ENCODE measurements at regions not wholly inside any gene's neighbourhood (a gene's known extent, or its start where the extent isn't known, plus 50 kb on each side); places are given as distances from the start of the nearest gene placed in this dataset.

DNA sequence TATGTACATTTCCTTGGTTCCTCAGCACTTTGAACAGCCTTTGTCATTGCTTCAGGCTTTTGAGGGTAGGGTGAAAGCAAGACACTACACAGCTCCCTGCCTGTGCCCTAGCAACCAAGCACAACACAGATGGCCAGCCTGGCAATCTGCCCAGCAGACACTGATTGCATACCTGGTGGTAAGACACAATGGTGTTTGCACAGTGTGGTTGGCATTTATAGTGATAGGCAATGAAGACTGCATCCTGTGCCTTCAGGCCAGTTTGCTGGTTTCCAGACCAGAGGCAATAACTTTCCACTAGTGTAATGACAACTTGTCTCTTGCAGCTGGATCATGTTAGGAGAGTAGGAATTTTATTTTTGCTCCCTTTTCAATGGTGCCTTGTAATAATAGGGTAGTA, 144.5 kb upstream of the TNC start:
- DNase-seq, result peak; percentile 91

DNA sequence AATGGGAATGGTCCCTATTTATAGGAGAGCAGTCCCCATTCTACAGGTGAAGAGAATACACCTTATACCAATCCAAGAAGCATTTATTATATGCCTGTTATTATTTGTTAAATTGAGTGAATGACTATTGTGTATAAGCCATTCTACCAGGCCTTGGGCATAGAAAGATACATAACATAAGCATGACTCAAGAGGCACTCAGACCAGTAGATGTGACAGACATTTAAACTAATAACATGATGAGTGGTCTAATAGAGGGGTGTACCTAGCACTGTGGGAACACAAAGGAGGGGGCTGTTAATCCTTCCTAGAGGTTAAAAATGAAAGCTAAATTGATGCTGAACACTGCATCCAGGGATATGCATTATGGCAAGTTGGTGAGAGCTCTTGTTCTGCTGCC, 145.0 kb upstream of the TNC start:
- peak; percentile 10 for DNase-seq

DNA sequence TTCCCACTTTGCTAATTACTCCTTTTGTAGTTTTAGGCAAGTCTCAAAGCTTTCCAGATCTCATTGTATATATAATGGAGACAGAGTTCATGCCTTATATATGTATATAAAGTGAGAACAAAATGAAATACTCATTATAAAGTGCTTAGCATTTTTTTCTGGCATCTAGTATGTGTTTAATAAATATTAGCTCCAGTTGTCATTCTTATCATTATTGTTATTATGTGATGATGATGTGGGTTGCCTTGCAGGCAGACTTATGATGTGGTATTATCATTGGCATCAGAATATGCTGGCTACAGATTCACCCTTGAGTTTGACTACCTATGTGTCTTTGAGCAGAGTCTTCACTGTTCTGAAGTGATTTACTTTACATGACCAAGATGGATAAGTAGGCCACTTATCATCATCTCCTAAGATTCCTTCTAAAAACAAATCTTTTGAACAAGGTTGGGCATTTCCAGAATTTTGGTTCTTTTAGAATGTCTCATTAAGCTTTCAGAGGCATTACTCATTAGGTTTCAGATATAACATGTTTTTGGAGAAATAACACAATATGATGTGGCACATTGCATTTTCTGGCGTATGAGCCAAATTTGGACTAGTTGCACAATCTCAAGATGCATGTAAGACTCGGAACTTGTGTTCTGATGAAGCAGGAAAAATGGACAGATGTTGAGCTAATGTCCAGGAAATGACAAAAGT, 145.6 kb upstream of the TNC start:
- no peak for DNase-seq

DNA sequence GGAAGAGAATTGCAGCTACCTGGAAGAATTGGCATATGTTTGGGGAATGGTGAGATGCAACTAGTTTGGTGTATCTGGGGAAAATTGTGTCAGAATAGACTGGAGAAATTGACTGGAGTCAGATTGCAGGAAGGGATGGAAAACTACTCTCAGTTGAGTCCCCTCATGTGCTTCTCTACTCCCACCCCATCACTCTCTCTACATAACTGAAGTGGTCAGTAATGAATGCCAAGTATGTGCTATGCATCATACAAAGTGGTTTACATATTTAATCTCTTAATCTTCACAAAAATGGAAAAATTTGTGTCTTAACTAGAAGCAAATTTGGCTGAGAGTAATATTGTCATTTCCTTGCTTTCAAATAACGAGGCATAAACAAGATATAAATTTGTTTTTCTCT, 146.4 kb upstream of the TNC start:
- no peak for DNase-seq

DNA sequence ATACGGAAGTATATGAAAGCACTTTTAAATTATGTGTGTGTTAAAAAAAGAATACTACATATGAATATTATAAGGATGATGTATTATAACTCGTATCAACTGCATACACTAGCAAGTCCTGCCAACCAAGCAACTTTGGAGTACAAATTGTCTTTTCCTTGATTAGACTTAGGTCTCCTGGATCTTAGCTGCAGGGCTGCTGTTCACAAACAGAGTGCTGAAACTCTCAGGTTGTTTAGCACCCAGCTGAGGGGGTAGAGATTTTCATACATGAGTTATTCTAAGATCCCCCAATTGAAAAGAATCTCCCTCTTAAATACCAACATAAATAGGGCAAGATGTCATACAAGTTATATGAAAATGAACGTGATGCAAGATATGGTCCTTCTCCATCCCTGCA, 149.8 kb upstream of the TNC start:
- DNase-seq, result no peak

DNA sequence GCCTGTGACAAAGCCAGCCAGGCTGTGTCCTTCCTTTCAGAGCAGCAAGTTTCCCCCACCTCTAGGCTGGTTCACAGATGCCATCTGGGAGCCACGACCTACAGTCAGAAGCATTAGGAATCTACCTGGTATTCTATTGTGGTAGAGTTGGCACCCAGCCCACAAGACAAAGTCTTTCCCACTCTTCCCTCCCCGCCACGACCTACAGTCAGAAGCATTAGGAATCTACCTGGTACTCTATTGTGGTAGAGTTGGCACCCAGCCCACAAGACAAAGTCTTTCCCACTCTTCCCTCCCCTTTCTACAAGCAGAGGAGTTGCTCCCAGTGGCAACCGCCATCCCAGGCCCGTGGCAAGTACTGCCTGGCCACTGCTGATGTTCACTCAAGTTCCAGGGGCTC, 157.8 kb upstream of the TNC start:
- DNase-seq, result no peak

DNA sequence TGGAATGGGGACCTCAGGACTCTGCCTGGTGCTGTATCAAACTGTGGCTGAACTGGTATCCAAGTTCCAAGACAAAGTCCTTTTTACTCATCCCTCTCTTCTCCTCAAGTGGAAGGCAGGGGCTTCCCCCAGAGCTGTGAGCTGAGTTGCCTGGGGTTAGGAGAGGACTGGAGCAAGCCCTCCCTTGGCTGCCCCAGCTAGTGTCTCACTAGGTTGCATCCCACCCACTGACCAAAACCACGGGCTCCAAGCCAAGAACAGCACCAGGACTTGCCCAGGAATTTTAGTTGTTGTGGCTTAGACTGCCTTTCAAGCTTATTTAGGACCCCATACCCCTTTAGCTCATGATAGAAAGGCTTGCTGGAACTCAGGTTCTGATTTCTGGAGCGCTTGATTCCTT, 158.7 kb upstream of the TNC start:
- no peak for DNase-seq

DNA sequence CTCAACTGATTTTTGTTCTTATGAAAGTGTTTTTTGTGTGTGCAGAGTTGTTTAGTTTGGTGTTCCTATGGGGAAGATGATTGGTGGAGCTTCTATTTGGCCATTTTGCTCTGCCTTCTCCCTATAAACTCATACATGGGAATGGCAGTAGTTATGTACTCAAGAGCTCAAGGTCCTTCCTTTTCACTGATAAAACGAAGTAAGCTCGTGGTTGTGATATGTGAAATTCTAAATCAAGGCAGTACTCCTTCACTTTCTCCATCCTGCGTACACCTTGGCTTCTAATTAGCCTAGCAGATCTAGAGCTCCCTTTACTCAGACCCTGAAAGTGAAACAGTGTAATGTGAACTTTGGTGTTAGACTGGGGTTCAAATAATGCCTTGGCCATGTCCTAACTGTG, 159.3 kb upstream of the TNC start:
- no peak for DNase-seq

DNA sequence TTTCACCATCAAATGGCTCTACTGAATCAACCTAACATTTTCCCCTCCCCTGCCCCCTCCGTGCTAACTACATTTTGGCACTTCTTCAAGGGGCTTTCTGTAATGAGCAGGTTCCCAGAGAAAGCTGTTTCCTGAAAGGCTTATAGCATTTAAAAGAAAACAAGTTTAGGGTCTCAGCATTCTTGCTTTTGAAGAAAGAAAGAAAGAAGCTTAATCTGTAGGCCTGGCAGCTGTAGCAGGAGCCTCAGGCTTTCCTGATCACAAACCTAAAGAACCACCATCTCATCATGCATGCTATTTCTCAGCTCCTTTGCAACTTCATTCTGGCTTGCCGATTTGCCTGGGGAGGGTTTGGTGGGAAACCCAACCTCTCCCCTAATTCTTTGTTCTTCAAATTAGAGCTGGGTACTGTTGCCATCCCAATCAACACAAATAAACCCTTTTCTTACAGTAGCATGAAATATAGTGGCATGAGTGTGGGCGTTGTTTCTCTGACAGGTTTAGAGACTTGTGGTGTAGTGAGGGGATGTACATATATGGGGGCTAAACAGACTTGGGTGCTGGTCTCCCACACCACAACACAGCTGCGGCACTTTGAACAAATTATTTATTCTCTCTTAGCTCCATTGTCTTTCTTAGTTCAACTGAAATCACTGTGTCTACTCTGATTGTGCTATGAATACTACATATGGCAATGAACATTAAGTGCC, 160.5 kb upstream of the TNC start:
- DNase-seq, result no peak

DNA sequence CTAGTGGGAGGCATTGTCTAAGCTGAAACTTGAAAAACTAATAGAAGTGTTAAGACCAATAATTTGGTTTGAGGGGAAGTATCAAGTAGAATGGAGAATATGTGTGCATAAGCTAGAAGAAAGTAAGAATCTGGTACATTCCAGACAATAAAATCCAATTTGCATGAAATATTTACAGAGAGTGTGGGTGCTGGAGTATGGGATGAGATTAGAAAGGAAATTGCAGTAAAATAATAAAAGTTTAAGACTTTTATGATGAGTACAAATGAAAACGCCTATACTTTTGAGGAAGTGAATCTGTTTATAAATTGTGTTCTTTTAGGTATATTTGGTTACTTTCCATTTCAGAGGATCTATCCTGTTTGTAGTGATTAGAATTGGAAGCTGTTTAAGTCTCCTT, 165.4 kb upstream of the TNC start:
- no peak for DNase-seq

DNA sequence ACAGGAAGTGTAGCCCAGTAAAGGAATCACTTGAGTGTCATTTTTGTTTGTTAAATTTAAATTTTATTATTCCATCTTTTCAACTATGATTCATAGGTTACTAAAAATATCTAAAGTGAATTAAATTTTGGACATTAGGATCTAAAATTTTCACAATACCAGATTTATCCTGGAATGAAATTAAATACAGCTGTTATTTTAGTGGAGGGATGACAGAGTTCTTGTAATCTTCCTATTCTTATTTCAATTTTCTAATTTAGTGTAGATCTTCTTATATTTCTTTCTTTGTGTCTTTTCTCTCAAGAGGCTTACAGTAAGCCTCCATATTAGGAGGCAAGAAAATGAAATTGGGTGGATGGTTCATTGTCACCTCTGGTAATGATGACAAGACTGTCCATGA, 167.9 kb upstream of the TNC start:
- DNase-seq, result no peak

DNA sequence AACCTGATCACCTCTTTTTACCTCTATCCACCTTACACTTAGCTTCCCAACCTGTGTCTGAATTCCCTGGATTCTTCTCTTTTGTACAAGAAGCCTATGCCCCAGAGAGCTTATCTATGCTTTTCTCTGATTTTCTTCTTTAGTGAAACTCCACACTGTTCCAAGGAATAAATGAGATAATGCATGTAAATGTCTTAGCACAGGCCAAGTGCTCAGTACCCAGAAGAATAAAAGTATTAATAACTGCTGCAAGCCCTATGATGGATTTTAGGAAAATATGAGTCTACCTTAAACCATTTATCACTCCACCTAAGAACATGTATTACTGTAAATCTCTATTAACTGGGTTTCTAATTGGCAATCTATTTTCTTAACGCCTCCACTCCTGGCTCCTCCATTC, 168.5 kb upstream of the TNC start:
- no peak for DNase-seq

DNA sequence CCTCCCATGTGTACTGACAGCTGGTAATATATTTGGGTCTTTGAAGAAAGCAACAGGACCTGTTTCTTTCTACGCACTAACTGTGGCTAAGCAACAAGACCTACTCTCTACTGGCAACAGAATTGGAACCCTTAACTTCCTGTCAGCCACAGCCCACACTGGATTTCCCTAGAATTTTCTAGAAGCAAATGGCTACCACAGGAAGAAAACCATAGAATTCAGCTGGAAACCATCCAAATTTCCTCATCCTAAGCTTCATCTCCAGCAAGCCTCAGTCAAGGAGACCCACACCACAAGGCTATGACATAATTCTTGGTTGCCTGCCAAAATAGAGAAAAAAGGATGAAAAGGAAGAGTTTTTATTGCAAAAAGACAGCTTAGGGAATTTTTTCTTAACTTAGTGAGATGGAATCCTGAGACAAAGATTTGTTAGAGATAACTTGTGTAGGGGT, 171.8 kb upstream of the TNC start:
- DNase-seq, result no peak

DNA sequence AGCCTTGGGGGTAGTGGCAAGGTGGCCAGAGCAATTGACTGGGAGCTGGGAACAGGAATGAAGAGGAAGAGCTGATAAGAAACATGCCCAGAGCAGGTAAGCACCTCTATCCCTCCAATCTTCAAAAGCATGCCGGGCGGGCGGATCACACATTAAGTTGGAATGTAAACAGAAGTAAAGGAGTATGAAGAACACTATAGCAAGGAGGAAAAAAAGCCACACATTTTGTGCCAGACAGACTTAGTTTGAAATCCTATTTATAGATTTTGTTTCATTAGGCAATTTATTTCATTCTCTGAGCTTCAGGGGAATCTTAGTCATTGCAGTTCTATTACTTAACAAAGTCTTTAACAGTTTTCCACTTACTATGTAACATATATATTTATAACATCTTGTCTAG, 173.9 kb upstream of the TNC start:
- DNase-seq, result no peak

DNA sequence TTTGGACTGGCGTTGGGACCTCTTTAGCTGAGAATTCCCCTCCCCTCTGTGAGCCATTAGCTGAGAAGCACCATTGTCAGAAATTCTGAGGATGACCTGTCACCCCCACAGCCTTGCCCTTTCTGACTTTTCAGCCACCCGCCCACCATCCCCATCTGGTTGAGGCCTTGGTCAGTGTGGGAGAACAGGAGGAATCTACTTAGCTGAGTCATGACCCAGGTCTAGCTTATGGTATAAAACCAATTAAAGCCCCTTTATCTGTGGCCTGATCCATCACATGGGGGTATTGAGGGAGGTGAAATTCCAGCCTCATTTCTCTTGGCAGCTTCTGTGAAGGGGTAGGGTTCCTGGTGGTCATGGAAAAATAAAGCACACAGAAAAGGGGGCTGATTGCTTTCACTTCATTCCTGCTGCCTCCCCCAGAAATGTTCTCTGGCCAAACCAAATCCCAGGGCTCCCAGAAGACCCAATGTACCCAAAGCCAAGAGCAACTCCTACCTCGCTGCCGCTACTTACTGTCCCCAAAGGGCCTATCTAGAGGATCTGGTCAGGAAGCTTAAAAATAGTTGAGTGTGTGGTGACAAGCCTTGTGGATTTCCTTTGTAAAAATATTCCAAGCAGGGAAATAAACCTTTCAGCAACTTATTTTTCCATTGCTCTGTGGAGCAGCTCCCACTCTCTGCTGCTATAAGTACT, 174.8 kb upstream of the TNC start:
- DNase-seq, result no peak

DNA sequence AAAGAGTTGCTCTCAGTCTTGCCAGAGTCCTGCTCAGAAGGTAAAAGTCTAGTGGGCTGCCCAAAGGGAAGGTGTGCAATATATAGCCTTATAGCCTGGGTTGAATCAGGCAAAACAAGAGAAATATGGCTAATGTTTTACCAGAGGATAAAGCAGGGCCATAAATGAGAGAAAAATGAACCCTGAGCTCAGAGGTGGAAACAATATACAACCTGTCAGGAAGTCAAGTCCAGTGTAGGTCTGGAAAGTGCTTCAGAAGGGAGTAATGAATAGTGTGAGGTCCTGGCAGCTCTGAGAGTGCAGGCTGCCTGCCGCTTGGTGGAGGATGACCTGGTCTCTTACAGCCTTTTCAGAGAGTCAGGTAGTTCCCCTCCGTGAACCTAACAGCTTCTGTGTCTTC, 177.8 kb upstream of the TNC start:
- no peak for DNase-seq

DNA sequence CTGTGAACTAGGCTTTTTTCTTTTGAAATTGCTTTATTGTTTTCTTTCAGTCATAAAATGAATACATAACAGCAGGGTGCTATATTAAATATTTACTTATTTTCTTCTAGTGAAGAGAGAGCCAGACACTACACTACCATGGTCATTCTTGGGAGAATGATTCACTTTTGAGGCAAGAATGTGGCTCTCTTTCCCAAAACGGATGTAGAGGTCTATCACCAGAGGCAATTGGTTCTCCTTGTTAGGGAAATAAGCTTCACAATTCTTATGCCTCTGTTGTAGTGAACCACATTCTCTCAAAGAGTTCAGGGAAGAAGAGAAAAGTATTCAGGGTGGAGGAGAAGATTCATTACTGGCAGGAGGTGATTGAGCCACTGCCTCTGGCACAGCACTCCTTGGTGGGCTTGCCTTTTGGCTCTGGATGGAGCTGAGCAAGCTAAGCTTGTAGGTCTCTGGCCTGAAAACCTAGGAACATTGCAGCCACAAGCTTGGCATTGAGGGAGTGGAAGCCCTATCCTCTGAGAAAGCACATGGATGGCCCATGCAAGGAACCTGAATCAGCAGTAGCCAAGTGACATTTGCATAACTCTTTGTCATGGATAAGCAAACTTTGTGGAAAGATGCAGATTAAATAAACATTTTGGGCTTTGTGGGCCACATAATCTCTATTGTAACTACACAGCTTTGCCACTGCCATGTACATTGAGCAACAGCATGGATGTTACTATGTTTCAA, 179.0 kb upstream of the TNC start:
- DNase-seq, result no peak

DNA sequence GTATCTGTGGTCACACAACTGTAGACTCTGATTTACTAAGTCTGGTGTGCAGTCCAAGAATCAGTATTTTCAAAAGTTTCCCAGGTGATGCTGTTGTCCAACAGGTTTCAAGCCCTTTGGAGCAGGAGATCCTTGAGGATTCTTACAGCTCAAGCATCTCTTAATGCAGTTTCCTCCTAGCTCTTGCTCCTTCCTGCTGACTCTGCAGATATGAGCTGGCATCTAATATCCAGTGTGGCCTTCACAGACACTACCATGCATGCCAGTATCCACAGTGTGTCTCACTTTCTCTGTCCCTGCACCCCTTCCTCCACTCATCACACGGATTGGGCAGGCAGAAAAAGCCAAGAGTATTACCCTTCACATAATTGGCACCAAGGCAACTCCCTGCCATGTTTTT, 182.2 kb upstream of the TNC start:
- no peak for DNase-seq

DNA sequence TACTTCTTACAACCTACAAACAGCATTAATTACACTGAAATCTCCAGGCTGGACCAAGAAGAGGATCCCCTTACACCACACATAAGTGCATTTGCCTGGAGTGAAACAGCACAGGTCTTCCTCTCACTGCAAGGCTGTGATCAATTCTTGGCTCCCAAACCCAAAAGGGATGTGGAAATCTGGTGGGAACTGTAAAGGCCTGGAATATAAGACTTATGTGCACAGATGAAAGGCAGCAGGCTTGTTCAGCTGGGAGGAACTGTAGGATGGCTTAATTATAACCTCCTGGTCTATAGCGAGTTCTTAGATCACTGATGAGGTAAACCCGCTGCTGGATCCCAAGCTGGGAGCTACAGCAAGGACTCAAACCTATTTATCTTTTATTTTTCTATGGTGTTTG, 182.9 kb upstream of the TNC start:
- no peak for DNase-seq

DNA sequence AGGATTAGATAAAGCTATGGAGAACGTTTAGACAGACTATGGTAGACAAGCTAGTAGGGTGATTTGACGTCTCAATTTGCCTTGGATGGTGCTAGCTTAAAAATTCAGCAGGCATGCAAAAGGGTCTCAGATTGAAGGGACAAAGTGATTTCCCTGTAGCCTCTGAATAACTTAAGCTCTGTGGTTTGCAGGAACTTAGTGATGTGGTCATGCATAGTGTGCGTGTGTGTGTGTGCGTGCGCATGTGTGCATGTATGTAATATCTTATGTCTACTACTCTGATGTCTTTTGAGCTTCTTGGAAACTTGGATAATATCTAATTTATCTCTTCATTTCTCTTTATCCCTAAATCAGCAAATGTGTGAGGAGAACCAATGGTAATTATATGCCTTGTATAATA, 183.6 kb upstream of the TNC start:
- DNase-seq, result no peak

DNA sequence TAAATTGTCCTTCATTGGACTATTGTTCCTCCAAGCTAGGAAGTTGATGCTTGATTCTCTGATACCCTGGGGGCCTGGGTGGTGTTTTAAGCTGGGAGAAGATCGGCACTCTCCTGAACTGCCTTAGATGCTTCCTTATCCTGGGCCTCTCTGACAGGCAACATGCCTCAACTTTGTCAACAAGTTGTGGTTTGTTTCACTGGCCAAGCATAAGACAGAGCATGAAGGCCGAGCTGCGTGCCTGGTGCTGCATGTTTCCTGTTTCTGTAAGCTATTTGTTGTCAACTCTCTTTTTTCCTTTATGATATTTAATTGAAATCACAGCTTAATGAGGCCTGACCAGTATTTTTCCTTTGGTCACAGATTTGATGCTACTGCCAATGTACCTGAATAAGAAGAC, 187.6 kb upstream of the TNC start:
- no peak for DNase-seq

DNA sequence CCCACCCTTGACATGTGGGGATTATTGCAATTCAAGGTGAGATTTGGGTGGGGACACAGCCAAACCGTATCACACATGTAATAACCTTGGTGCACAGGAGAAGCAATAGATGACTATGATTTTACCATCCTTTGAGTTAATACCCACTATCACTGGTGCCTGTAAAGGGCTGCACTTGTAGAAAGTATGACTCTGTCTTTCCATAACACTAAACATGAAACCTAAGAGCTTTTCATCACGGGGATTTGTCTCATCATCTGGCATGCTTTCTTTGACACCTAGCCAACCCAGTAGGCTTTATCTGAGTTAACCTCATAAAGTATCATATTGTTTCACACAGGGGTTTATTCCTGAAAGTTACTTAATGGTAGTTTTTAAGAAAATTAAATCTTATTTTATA, 188.9 kb upstream of the TNC start:
- DNase-seq, result no peak

DNA sequence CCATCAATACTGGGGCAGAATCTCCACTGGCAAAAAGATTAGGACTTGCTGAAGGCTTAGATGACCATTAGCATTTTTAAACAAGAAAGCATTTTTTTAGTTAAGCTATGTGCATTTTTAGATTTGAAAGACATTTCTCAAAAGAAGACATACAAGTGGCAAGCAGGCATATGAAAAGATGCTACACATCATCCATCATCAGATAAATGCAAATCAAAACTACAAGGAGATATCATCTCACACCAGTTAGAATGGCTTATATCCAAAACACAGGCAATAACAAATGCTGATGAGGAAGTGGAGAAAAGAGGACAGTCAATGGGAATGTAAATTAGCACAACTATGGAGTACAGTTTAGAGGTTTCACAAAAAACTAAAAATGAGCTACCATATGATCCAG, 195.6 kb upstream of the TNC start:
- no peak for DNase-seq

DNA sequence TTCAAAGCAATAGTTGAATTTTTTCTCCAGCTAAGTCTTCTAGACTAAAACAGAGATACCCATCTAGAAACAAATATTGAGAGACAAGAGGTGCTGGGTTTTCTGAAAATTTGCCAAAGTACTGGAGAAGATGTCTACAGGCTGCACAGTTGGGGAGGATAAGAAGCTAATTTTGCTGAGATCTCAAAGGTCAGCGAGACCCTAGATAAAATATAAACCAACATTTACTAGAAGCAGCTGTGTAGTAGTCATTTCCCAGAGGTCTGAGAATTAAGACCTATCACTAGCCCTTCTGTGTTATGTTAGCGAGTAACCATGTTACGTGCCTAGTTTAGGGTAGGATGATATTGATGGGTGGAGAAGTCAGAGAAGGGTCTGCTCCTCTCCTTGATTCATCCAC, 208.5 kb upstream of the TNC start:
- no peak for DNase-seq
